Ramos (cell line): ENCODE measurements at regions not wholly inside any gene's neighbourhood (a gene's known extent, or its start where the extent isn't known, plus 50 kb on each side); places are given as distances from the start of the nearest gene placed in this dataset.
"Not testable (repeated sequence)": the region's sequence is repeated elsewhere in the genome, so short reads cannot be mapped to it uniquely, and the experiment has no call there.

Experiments used
- in situ Hi-C: fragments of 300-500 bp; cut with MboI; formaldehyde crosslinking; loops from one replicate; pipeline ENCODE4 v1.14.3; 2022; ENCODE audit warnings: low sequenced_read_pairs; ENCODE audit not compliant: unreplicated experiment

GRCh38 chr1:10865518-10866320 lies 69.3 kb upstream of the CASZ1 start:
- in situ Hi-C loops, result loop anchor here (25.0 kb wide), 1 partner anchor 178 kb away; no protein-coding TSS in a partner anchor

- in situ Hi-C loops, result loop anchor here (25.0 kb wide), 1 partner anchor 179 kb away; no protein-coding TSS in a partner anchor
Observed at GRCh38 chr1:10866321-10867093, 70.1 kb upstream of the CASZ1 start.

- in situ Hi-C loops, result loop anchor here (25.0 kb wide), 1 partner anchor 180 kb away; no protein-coding TSS in a partner anchor
Observed at GRCh38 chr1:10867138-10867721, 70.8 kb upstream of the CASZ1 start.

- in situ Hi-C loops, result loop anchor here (25.0 kb wide), 1 partner anchor 181 kb away; no protein-coding TSS in a partner anchor
Observed at GRCh38 chr1:10867914-10868598, 71.6 kb upstream of the CASZ1 start.

GRCh38 chr1:10868599-10868965 lies 72.1 kb upstream of the CASZ1 start:
- in situ Hi-C loops, result loop anchor here (25.0 kb wide), 1 partner anchor 181 kb away; no protein-coding TSS in a partner anchor

- in situ Hi-C loops, result loop anchor here (25.0 kb wide), 1 partner anchor 183 kb away; no protein-coding TSS in a partner anchor
Observed at GRCh38 chr1:10869933-10870332, 73.5 kb upstream of the CASZ1 start.

GRCh38 chr1:10870493-10871096 lies 74.1 kb upstream of the CASZ1 start:
- in situ Hi-C loops, result loop anchor here (25.0 kb wide), 1 partner anchor 183 kb away; no protein-coding TSS in a partner anchor

- in situ Hi-C loops, result loop anchor here (25.0 kb wide), 1 partner anchor 186 kb away; no protein-coding TSS in a partner anchor
Observed at GRCh38 chr1:10873189-10873588, 76.7 kb upstream of the CASZ1 start.

GRCh38 chr1:10874351-10874750 lies 77.9 kb upstream of the CASZ1 start:
- in situ Hi-C loops, result loop anchor here (25.0 kb wide), 1 partner anchor 187 kb away; no protein-coding TSS in a partner anchor

- in situ Hi-C loops, result no loop called here
Observed at GRCh38 chr1:10877894-10878293, 81.4 kb upstream of the CASZ1 start.

GRCh38 chr1:10878469-10878868 lies 82.0 kb upstream of the CASZ1 start:
- in situ Hi-C loops, result no loop called here

GRCh38 chr1:10880063-10880462 lies 83.6 kb upstream of the CASZ1 start:
- in situ Hi-C loops, result no loop called here

GRCh38 chr1:10881046-10881445 lies 84.6 kb upstream of the CASZ1 start:
- in situ Hi-C loops, result no loop called here

GRCh38 chr1:10882069-10882468 lies 85.6 kb upstream of the CASZ1 start:
- in situ Hi-C loops, result no loop called here

GRCh38 chr1:10887032-10887431 lies 90.6 kb upstream of the CASZ1 start:
- in situ Hi-C loops, result not testable (repeated sequence)

- in situ Hi-C loops, result no loop called here
Observed at GRCh38 chr1:10888291-10888690, 91.8 kb upstream of the CASZ1 start.

GRCh38 chr1:10888791-10889649 lies 92.6 kb upstream of the CASZ1 start:
- in situ Hi-C loops, result no loop called here

- in situ Hi-C loops, result no loop called here
Observed at GRCh38 chr1:10889650-10890353, 93.4 kb upstream of the CASZ1 start.
